ENCODE measurements at regions not wholly inside any gene's neighbourhood (a gene's known extent, or its start where the extent isn't known, plus 50 kb on each side); places are given as distances from the start of the nearest gene placed in this dataset.

DNA sequence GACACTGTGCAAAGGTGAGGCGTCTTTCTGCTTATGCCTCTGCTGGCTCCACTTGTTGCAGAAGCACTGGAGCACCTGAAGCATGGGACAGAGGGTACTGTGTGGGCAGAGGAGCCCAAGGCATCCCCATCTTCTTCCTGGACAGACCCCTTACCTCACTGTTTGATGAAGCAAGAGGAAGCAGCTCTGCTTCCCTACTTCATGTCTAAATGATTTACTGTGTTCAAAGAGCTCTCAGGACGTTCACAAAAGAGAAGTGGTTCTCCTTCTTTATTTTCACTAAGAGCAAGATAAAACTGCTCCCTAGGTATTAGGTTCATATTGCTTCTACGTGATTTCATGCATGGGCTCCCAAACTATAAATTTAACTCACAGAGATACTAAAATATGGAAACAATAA lies 1635.4 kb upstream of the SLC10A2 start:
- no peak overlapping the region for H3K27ac ChIP-seq
- TF ChIP-seq POLR2A (IDR thresholded peaks at IDR 0.05) (no peak), POLR2AphosphoS5 (IDR thresholded peaks at IDR 0.05; ENCODE audit: insufficient read depth in 1 of 2, low read depth in 1 of 2) (no peak)
- TF ChIP-seq, protein P1, sequence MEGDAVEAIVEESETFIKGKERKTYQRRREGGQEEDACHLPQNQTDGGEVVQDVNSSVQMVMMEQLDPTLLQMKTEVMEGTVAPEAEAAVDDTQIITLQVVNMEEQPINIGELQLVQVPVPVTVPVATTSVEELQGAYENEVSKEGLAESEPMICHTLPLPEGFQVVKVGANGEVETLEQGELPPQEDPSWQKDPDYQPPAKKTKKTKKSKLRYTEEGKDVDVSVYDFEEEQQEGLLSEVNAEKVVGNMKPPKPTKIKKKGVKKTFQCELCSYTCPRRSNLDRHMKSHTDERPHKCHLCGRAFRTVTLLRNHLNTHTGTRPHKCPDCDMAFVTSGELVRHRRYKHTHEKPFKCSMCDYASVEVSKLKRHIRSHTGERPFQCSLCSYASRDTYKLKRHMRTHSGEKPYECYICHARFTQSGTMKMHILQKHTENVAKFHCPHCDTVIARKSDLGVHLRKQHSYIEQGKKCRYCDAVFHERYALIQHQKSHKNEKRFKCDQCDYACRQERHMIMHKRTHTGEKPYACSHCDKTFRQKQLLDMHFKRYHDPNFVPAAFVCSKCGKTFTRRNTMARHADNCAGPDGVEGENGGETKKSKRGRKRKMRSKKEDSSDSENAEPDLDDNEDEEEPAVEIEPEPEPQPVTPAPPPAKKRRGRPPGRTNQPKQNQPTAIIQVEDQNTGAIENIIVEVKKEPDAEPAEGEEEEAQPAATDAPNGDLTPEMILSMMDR (IDR thresholded peaks at IDR 0.05): no peak
- no peak for DNase-seq (ENCODE audit: extremely low spot score in 2 of 2)
- no peak overlapping the region for H3K4me3 ChIP-seq
- H3K27me3 ChIP-seq: no peaks in the 10 kb centered on the region
- H3K4me1 ChIP-seq: no peaks in the 10 kb centered on the region
- no peaks in the 10 kb centered on the region for H3K36me3 ChIP-seq
- intact Hi-C loops (cut with DNase I): no loop called here
- no peaks in the 10 kb centered on the region for H3K9me3 ChIP-seq

- intact Hi-C loops (cut with DNase I): no loop called here
- TF ChIP-seq, protein P1 (IDR thresholded peaks at IDR 0.05): no peak
- TF ChIP-seq POLR2A (IDR thresholded peaks at IDR 0.05) (no peak), POLR2AphosphoS5 (IDR thresholded peaks at IDR 0.05; ENCODE audit: insufficient read depth in 1 of 2, low read depth in 1 of 2) (no peak)
- Histone ChIP-seq H3K36me3 (no peaks in the 10 kb centered on the region), H3K9me3 (no peaks in the 10 kb centered on the region), H3K27me3 (no peaks in the 10 kb centered on the region), H3K27ac (no peak overlapping the region), H3K4me3 (no peak overlapping the region), H3K4me1 (no peaks in the 10 kb centered on the region)
- DNase-seq (ENCODE audit: extremely low spot score in 2 of 2): no peak
Observed at GRCh38 chr13:104694397-104694796, 1628.2 kb upstream of the SLC10A2 start.

- H3K36me3 ChIP-seq: no peaks in the 10 kb centered on the region
- intact Hi-C loops (cut with DNase I): no loop called here
- no peak overlapping the region for H3K27ac ChIP-seq
- TF ChIP-seq POLR2AphosphoS5 (IDR thresholded peaks at IDR 0.05; ENCODE audit: insufficient read depth in 1 of 2, low read depth in 1 of 2) (no peak), POLR2A (IDR thresholded peaks at IDR 0.05) (no peak)
- TF ChIP-seq, protein P1 (IDR thresholded peaks at IDR 0.05): no peak
- no peaks in the 10 kb centered on the region for H3K4me1 ChIP-seq
- no peak overlapping the region for H3K4me3 ChIP-seq
- no peaks in the 10 kb centered on the region for H3K9me3 ChIP-seq
- no peak for DNase-seq (ENCODE audit: extremely low spot score in 2 of 2)
- no peaks in the 10 kb centered on the region for H3K27me3 ChIP-seq
Observed at GRCh38 chr13:104693126-104693525, 1626.9 kb upstream of the SLC10A2 start.

DNA sequence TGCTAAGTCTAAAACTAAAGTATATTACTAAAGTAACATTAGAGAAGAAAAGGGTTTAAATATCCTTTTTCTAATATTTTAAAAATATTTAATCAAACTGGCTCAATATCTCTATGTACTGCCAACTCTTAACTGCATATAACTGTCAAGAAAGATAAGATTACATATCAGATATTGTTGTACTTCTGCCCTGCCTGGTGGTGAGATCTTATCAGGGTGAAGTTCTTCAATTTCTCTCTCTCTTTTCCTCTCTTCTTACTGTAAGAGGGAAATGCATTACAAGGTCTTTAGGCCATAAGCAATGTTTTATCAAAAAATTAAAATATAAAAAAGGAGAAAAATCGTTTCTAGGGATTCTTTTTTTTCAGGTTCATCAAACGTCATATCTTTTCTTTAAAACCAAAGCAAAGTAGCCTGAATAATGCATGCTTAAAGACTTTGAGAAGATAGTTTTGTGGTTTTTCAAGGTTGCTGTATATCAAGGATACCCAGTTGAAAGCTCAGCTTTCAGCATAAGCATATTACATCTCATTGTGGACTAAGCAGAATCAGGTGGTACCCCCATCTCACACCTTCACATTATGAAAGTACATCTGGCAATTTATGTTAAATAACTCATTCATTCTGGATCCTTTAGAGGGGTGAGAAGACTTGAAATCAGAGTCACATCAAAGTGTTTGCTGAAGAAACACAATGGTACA lies 1625.7 kb upstream of the SLC10A2 start:
- DNase-seq (ENCODE audit: extremely low spot score in 2 of 2): no peak
- H3K36me3 ChIP-seq: no peaks in the 10 kb centered on the region
- intact Hi-C loops (cut with DNase I): no loop called here
- no peak overlapping the region for H3K27ac ChIP-seq
- TF ChIP-seq POLR2AphosphoS5 (IDR thresholded peaks at IDR 0.05; ENCODE audit: insufficient read depth in 1 of 2, low read depth in 1 of 2) (no peak), POLR2A (IDR thresholded peaks at IDR 0.05) (no peak)
- TF ChIP-seq, protein P1 (IDR thresholded peaks at IDR 0.05): no peak
- no peaks in the 10 kb centered on the region for H3K27me3 ChIP-seq
- no peaks in the 10 kb centered on the region for H3K9me3 ChIP-seq
- no peak overlapping the region for H3K4me3 ChIP-seq
- H3K4me1 ChIP-seq: no peaks in the 10 kb centered on the region

GRCh38 chr13:104686484-104686883 lies 1620.3 kb upstream of the SLC10A2 start:
- DNase-seq (ENCODE audit: extremely low spot score in 2 of 2): no peak
- H3K4me3 ChIP-seq: no peak overlapping the region
- intact Hi-C loops (cut with DNase I): no loop called here
- H3K4me1 ChIP-seq: no peaks in the 10 kb centered on the region
- no peak overlapping the region for H3K27ac ChIP-seq
- no peaks in the 10 kb centered on the region for H3K9me3 ChIP-seq
- TF ChIP-seq POLR2AphosphoS5 (IDR thresholded peaks at IDR 0.05; ENCODE audit: insufficient read depth in 1 of 2, low read depth in 1 of 2) (no peak), POLR2A (IDR thresholded peaks at IDR 0.05) (no peak)
- TF ChIP-seq, protein P1 (IDR thresholded peaks at IDR 0.05): no peak
- H3K36me3 ChIP-seq: no peaks in the 10 kb centered on the region
- H3K27me3 ChIP-seq: no peaks in the 10 kb centered on the region

Measured in vagina (tissue), 2 donors.